IMR-90 (cell line): ENCODE measurements at regions not wholly inside any gene's neighbourhood (a gene's known extent, or its start where the extent isn't known, plus 50 kb on each side); places are given as distances from the start of the nearest gene placed in this dataset.
A peak's percentile ranks its signal among the peaks of the same experiment; 100 is the strongest.

Experiments used
- ATAC-seq: fragments of 200-7000 bp; cut with Tn5 transposase; 2 replicates; pipeline ENCODE4 v1.9.1; 2020; ENCODE audit warnings: low read depth, mild to moderate bottlenecking, moderate library complexity
- BruUV-seq: library from RNA; stranded (reverse); fragments of 400-500 nt; replicated peaks from 2 replicates; lab custom pipeline; 2021; lab: Mats Ljungman, UMichigan
- CTCF ChIA-PET: fragments of 300-600 bp; formaldehyde crosslinking; extraction: SDS; loops from one replicate; lab custom pipeline; 2021; ENCODE audit warnings: antibody characterized with exemption; lab: Yijun Ruan, JAX
- POLR2A ChIA-PET: fragments of 300-600 bp; sonication (Branson Sonifier 250); formaldehyde crosslinking; loops from one replicate; lab custom pipeline; 2022; ENCODE audit warnings: antibody characterized with exemption; ENCODE audit not compliant: unreplicated experiment; lab: Charles Lee
- DNase-seq: peaks from one replicate; pipeline ENCODE4 v3.0.0; 2013
- H2AFZ ChIP-seq: replicated peaks from 2 replicates; pipeline ENCODE3; 2013; ENCODE audit warnings: low read length, mild to moderate bottlenecking; ENCODE audit not compliant: poor library complexity
- H2AK5ac ChIP-seq: 2 replicates; pipeline ENCODE4 v1.6.1; 2013; ENCODE audit warnings: low read depth, low read length, inconsistent platforms
- H2AK9ac ChIP-seq: replicated peaks from 2 replicates; pipeline ENCODE3; 2013; ENCODE audit warnings: mild to moderate bottlenecking, low read depth, low read length, moderate library complexity; ENCODE audit not compliant: poor library complexity
- H2BK120ac ChIP-seq: 2 replicates; pipeline ENCODE4 v1.6.1; 2013; ENCODE audit warnings: low read depth, low read length, inconsistent platforms
- H2BK15ac ChIP-seq: 3 replicates; pipeline ENCODE4 v1.6.1; 2013; ENCODE audit warnings: low read depth, low read length, inconsistent platforms
- H2BK20ac ChIP-seq: 2 replicates; pipeline ENCODE4 v1.6.1; 2013; ENCODE audit warnings: low read depth, mild to moderate bottlenecking, inconsistent platforms, low read length, moderate library complexity
- H2BK5ac ChIP-seq: 2 replicates; pipeline ENCODE4 v1.6.1; 2013; ENCODE audit warnings: mild to moderate bottlenecking, low read depth, low read length, inconsistent platforms; ENCODE audit not compliant: poor library complexity, severe bottlenecking
- H3K14ac ChIP-seq: replicated peaks from 2 replicates; pipeline ENCODE4 v1.6.1; 2013; ENCODE audit warnings: low read depth, low read length, inconsistent platforms
- H3K18ac ChIP-seq: 2 replicates; pipeline ENCODE4 v1.6.1; 2013; ENCODE audit warnings: low read depth, low read length, control low read depth
- H3K23ac ChIP-seq: 2 replicates; pipeline ENCODE4 v1.6.1; 2013; ENCODE audit warnings: low read depth, low read length, inconsistent platforms
- H3K27ac ChIP-seq: 2 replicates; pipeline ENCODE4 v1.5.1; 2013; ENCODE audit warnings: mild to moderate bottlenecking, control low read depth, low read length; ENCODE audit not compliant: insufficient read depth
- H3K27me3 ChIP-seq: 2 replicates; pipeline ENCODE4 v1.6.1; 2013; ENCODE audit warnings: low read length; ENCODE audit not compliant: control insufficient read depth, insufficient read depth
- H3K36me3 ChIP-seq: 2 replicates; pipeline ENCODE4 v1.6.1; 2013; ENCODE audit warnings: low read length, mixed read lengths; ENCODE audit not compliant: control insufficient read depth, insufficient read depth
- H3K4ac ChIP-seq: 2 replicates; pipeline ENCODE4 v1.6.1; 2013; ENCODE audit warnings: low read depth, low read length, inconsistent platforms
- H3K4me1 ChIP-seq: 2 replicates; pipeline ENCODE4 v1.6.1; 2013; ENCODE audit warnings: low read length, mixed read lengths; ENCODE audit not compliant: control insufficient read depth, insufficient read depth
- H3K4me2 ChIP-seq: 2 replicates; pipeline ENCODE4 v1.6.1; 2013; ENCODE audit warnings: low read depth, mild to moderate bottlenecking, control low read depth, low read length, moderate library complexity
- H3K4me3 ChIP-seq: 2 replicates; pipeline ENCODE4 v1.5.1; 2013; ENCODE audit warnings: low read depth, mild to moderate bottlenecking, control low read depth, low read length, moderate library complexity; ENCODE audit not compliant: insufficient read depth
- H3K56ac ChIP-seq: 2 replicates; pipeline ENCODE4 v1.6.1; 2013; ENCODE audit warnings: low read length, inconsistent platforms; ENCODE audit not compliant: insufficient read depth; ENCODE audit errors: extremely low read depth
- H3K79me1 ChIP-seq, 2 experiments: 2 replicates each; pipeline ENCODE4 v1.6.1; 2013; ENCODE audit warnings: low read length in 2 of 2, inconsistent platforms in 1 of 2, low read depth in 1 of 2
- H3K9ac ChIP-seq: 2 replicates; pipeline ENCODE4 v1.6.1; 2013; ENCODE audit warnings: low read depth, low read length, control low read depth
- H3K9me1 ChIP-seq: 2 replicates; pipeline ENCODE4 v1.6.1; 2013; ENCODE audit warnings: low read length, inconsistent platforms; ENCODE audit not compliant: insufficient read depth
- H3K9me3 ChIP-seq: 2 replicates; pipeline ENCODE4 v1.6.1; 2013; ENCODE audit warnings: low read length; ENCODE audit not compliant: control insufficient read depth, insufficient read depth
- H4K20me1 ChIP-seq: 2 replicates; pipeline ENCODE4 v1.6.1; 2013; ENCODE audit warnings: low read length, inconsistent platforms; ENCODE audit not compliant: insufficient read depth
- H4K5ac ChIP-seq: 2 replicates; pipeline ENCODE4 v1.6.1; 2013; ENCODE audit warnings: mild to moderate bottlenecking, low read depth, low read length, control low read depth
- H4K8ac ChIP-seq, 2 experiments: 2 replicates each; pipeline ENCODE4 v1.6.1; 2013; ENCODE audit warnings: low read depth in 2 of 2, low read length in 2 of 2, control low read depth in 1 of 2, inconsistent platforms in 1 of 2
- H4K91ac ChIP-seq: 2 replicates; pipeline ENCODE4 v1.6.1; 2013; ENCODE audit warnings: low read depth, low read length, inconsistent platforms; ENCODE audit not compliant: insufficient read depth
- BHLHE40 ChIP-seq: fragments of 150-350 bp; IDR thresholded peaks from 2 replicates; pipeline ENCODE4 v1.6.1; 2016; ENCODE audit warnings: mild to moderate bottlenecking, low read depth, low read length
- CHD1 ChIP-seq: IDR thresholded peaks from 2 replicates; pipeline ENCODE4 v1.6.1; 2012; ENCODE audit warnings: low read depth, low read length, improper control_type of control experiment
- MXI1 ChIP-seq: IDR thresholded peaks from 2 replicates; pipeline ENCODE4 v1.6.1; 2012; ENCODE audit warnings: low read depth, mild to moderate bottlenecking, low read length, moderate library complexity, borderline replicate concordance
- WGBS, 2 experiments: methylation state at CpG; one replicate each; pipeline versions ENCODE4 v1.1.5 to v1.1.7; 2013; ENCODE audit warnings: missing lambda C conversion rate in 2 of 2; ENCODE audit not compliant: insufficient read length in 1 of 2; ENCODE audit errors: extremely low coverage in 2 of 2; 5-methylcytosine and 5-hydroxymethylcytosine counted together
- dilution Hi-C: fragments of 300-500 bp; cut with HindIII; formaldehyde crosslinking; loops from one replicate; pipeline ENCODE4 v1.14.3; 2018; ENCODE audit warnings: low sequenced_read_pairs; ENCODE audit not compliant: unreplicated experiment
- in situ Hi-C: fragments of 300-500 bp; cut with MboI; formaldehyde crosslinking; loops from 3 replicates; pipeline ENCODE4 v1.14.3; 2019; ENCODE audit warnings: low sequenced_read_pairs, inconsistent platforms, mixed read lengths
- intact Hi-C: fragments of 100-400 bp; cut with micrococcal nuclease; formaldehyde crosslinking; loops from 2 replicates; pipeline ENCODE4 v1.10.0; 2022

DNA sequence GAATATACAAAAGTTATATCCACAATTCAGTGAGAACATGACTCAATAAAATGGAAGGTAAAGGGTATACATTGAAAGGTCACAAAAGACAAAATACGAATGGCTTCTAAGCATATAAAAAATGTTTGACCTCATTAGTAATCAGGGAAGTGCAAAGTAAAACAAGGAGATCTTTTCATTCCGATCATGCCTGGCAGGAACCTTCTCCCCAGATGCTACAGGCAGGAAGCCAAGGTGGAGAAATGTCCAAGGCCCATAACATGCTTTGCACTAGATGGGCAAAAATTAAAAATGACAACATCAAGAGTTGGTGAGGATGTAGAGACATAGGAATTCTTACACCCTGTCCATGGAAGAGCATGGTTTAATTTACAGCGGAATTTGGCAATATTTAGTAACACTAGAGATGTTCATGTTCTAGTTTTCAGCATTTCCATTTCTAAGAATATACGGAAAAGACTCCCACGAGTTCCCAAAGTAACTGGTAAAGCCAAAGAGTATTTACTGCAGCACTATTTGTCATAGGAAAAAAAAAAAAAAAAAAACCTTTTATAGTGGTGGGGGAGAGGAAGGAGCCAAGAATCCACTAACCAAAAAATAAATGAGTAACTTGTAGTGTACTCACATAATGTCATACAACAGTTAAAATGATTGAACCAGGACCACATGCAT, 184.5 kb upstream of the KAZN start:
- Histone ChIP-seq H4K5ac (no peak overlapping the region), H2BK5ac (peak overlapping the region; percentile 50), H2BK15ac (no peak overlapping the region), H2AK5ac (no peak overlapping the region), H2AFZ (no peak overlapping the region), H2AK9ac (no peak overlapping the region), H3K27me3 (no peaks in the 10 kb centered on the region), H2BK20ac (no peak overlapping the region), H3K27ac (peak overlapping the region; percentile 44; the same call in 1 of the 2 replicates), H4K20me1 (no peaks in the 10 kb centered on the region), H3K4me1 (no peaks in the 10 kb centered on the region), H3K4ac (no peak overlapping the region), H3K18ac (peak overlapping the region; percentile 23; the same call in 1 of the 2 replicates), H3K9me1 (no peaks in the 10 kb centered on the region), H3K4me2 (no peak overlapping the region), H3K56ac (no peak overlapping the region), H3K9ac (no peak overlapping the region), H3K9me3 (no peaks in the 10 kb centered on the region), H2BK120ac (no peak overlapping the region), H4K8ac (peak overlapping the region; percentile 17 to 19; a peak in 2 of 4 replicates), H3K36me3 (no peaks in the 10 kb centered on the region), H3K14ac (no peak overlapping the region), H3K4me3 (no peak overlapping the region), H4K91ac (no peak overlapping the region), H3K79me1 (no peaks in the 10 kb centered on the region), H3K23ac (no peak overlapping the region)
- CTCF ChIA-PET, result no interaction called here
- BruUV-seq, result no TSS peak
- DNase-seq, result peak; percentile 62
- peak; percentile 84 for ATAC-seq
- intact Hi-C loops, result no loop called here
- dilution Hi-C loops, result no loop called here
- POLR2A ChIA-PET, result no interaction called here
- in situ Hi-C loops, result no loop called here
- WGBS, 2 experiments, result no CpG with 5 or more reads among the region's 5 CpGs
- TF ChIP-seq CHD1, result no peak
- TF ChIP-seq BHLHE40, result no peak
- no peak for TF ChIP-seq MXI1
